HepG2 (cell line): ENCODE measurements at regions not wholly inside any gene's neighbourhood (a gene's known extent, or its start where the extent isn't known, plus 50 kb on each side); places are given as distances from the start of the nearest gene placed in this dataset.

ENCODE experiments used
- ATAC-seq: fragments of 200-7000 bp; cut with Tn5 transposase; 3 replicates; pipeline ENCODE4 v1.9.1; 2020; ENCODE audit warnings: mild to moderate bottlenecking, moderate library complexity
- BruUV-seq: library from RNA; stranded (reverse); fragments of 400-500 nt; replicated peaks from 2 replicates; lab custom pipeline; 2021; lab: Mats Ljungman, UMichigan
- CTCF ChIA-PET: fragments of 300-600 bp; formaldehyde crosslinking; extraction: SDS; loops from one replicate; lab custom pipeline; 2021; ENCODE audit warnings: low total read pairs, inconsistent platforms, low intra/inter-chr PET ratio; lab: Yijun Ruan, JAX
- POLR2A ChIA-PET: fragments of 350-600 bp; sonication (Branson Sonifier 250); formaldehyde crosslinking; loops from one replicate; lab custom pipeline; 2020; ENCODE audit warnings: antibody characterized with exemption, inconsistent platforms; lab: Yijun Ruan, JAX
- DNase-seq: peaks from one replicate; pipeline ENCODE4 v3.0.0-alpha.2; 2015; ENCODE audit warnings: low spot score
- FAIRE-seq: peaks from 3 replicates; lab custom pipeline; 2011; peaks lifted over from hg19 to GRCh38; lab: Jason Lieb, UNC
- H2AFZ ChIP-seq: one replicate; pipeline ENCODE4 v1.6.1; 2011; ENCODE audit warnings: low read length, inconsistent platforms
- H3K27ac ChIP-seq: fragments of 300-600 bp; 3 replicates; pipeline ENCODE4 v1.8.0; 2011; ENCODE audit warnings: mixed run types, mild to moderate bottlenecking, mixed read lengths, low read length, inconsistent platforms; ENCODE audit not compliant: insufficient read depth; ENCODE audit errors: extremely low read length
- H3K27me3 ChIP-seq, 2 experiments: fragments of 200-600 bp in 1 of 2; 2 replicates in 1 of 2; 3 replicates in 1 of 2; pipeline versions ENCODE4 v1.6.0 to v1.8.0; 2011; ENCODE audit warnings: low read length in 2 of 2, mild to moderate bottlenecking in 2 of 2, moderate library complexity in 2 of 2, inconsistent platforms in 1 of 2; ENCODE audit not compliant: insufficient read depth in 2 of 2, control insufficient read depth in 1 of 2
- H3K36me3 ChIP-seq, 2 experiments: fragments of 200-600 bp in 1 of 2; replicated peaks in 1 of 2; 2 replicates in 1 of 2; 3 replicates in 1 of 2; pipeline versions ENCODE4 v1.5.1 to v1.8.0; 2011; ENCODE audit warnings: low read length in 2 of 2, inconsistent platforms in 1 of 2; ENCODE audit not compliant: insufficient read depth in 2 of 2, control insufficient read depth in 1 of 2
- H3K4me1 ChIP-seq: 2 replicates; pipeline ENCODE4 v1.5.1; 2012; ENCODE audit warnings: low read length, inconsistent platforms; ENCODE audit not compliant: insufficient read depth
- H3K4me2 ChIP-seq: 2 replicates; pipeline ENCODE4 v1.6.0; 2011; ENCODE audit warnings: low read depth, low read length, inconsistent platforms
- H3K4me3 ChIP-seq, 3 experiments: fragments of 200-600 bp in 1 of 3; sonication (generic), shearing (Covaris generic) in 1 of 3; replicated peaks in 1 of 3; 2 replicates each; pipeline ENCODE4 v1.5.1; 2011 to 2016; ENCODE audit warnings: low read length in 3 of 3, inconsistent platforms in 2 of 3, low read depth in 2 of 3, mild to moderate bottlenecking in 2 of 3, control low read depth in 1 of 3, mixed read lengths in 1 of 3; ENCODE audit not compliant: insufficient read depth in 1 of 3
- H3K79me2 ChIP-seq: one replicate; pipeline ENCODE4 v1.6.1; 2011; ENCODE audit warnings: low read length, inconsistent platforms; ENCODE audit not compliant: insufficient read depth
- H3K9ac ChIP-seq: 2 replicates; pipeline ENCODE4 v1.6.0; 2011; ENCODE audit warnings: mild to moderate bottlenecking, low read depth, low read length, inconsistent platforms; ENCODE audit not compliant: insufficient read depth
- H3K9me3 ChIP-seq: 2 replicates; pipeline ENCODE4 v1.5.1; 2012; ENCODE audit warnings: mild to moderate bottlenecking, low read length
- H4K20me1 ChIP-seq: 2 replicates; pipeline ENCODE4 v1.6.0; 2011; ENCODE audit warnings: inconsistent platforms, mild to moderate bottlenecking, low read length, moderate library complexity; ENCODE audit not compliant: insufficient read depth
- GABPB1 ChIP-seq: IDR thresholded peaks from 2 replicates; pipeline ENCODE4 v1.6.1; 2016; ENCODE audit warnings: mild to moderate bottlenecking, missing genetic modification reagents, moderate library complexity, missing compliant biosample characterization
- HHEX ChIP-seq: IDR thresholded peaks from 2 replicates; pipeline ENCODE4 v1.6.1; 2016; ENCODE audit warnings: control low read depth
- KLF13 ChIP-seq: sonication (generic); formaldehyde crosslinking; IDR thresholded peaks from 2 replicates; pipeline ENCODE4 v1.4.0; 2020; ENCODE audit warnings: mild to moderate bottlenecking, missing genetic modification reagents
- PBX3 ChIP-seq: sonication (generic); formaldehyde crosslinking; IDR thresholded peaks from 2 replicates; pipeline ENCODE4 v1.8.1; 2023; ENCODE audit warnings: missing genetic modification reagents, inconsistent platforms, borderline replicate concordance
- PTBP1 ChIP-seq: fragments of 200-400 bp; formaldehyde crosslinking; IDR thresholded peaks from 2 replicates; pipeline ENCODE4 v1.6.1; 2018; ENCODE audit warnings: low read length, low read depth; ENCODE audit not compliant: poor library complexity, severe bottlenecking
- TAF1 ChIP-seq: sonication (generic); formaldehyde crosslinking; IDR thresholded peaks from 2 replicates; pipeline ENCODE4 v1.4.0; 2020; ENCODE audit warnings: missing genetic modification reagents
- THAP7 ChIP-seq: sonication (generic); formaldehyde crosslinking; IDR thresholded peaks from 2 replicates; pipeline ENCODE4 v1.8.1; 2023; ENCODE audit warnings: mild to moderate bottlenecking, missing genetic modification reagents
- U2AF1 ChIP-seq: fragments of 200-400 bp; formaldehyde crosslinking; optimal IDR thresholded peaks from 2 replicates; pipeline ENCODE3; 2017; ENCODE audit warnings: mild to moderate bottlenecking, low read depth, low read length
- ZFAT ChIP-seq: sonication (generic); formaldehyde crosslinking; conservative IDR thresholded peaks from 2 replicates; pipeline ENCODE4 v1.8.1; 2023; ENCODE audit warnings: missing genetic modification reagents, inconsistent platforms
- ZFP36L2 ChIP-seq: sonication (generic); formaldehyde crosslinking; IDR thresholded peaks from 2 replicates; pipeline ENCODE4 v1.4.0; 2020; ENCODE audit warnings: missing genetic modification reagents
- ZFP37 ChIP-seq: sonication (generic); formaldehyde crosslinking; IDR thresholded peaks from 2 replicates; pipeline ENCODE4 v1.4.0; 2020; ENCODE audit warnings: missing genetic modification reagents, borderline replicate concordance
- ZIK1 ChIP-seq: sonication (generic); formaldehyde crosslinking; IDR thresholded peaks from 2 replicates; pipeline ENCODE4 v1.5.0; 2020; ENCODE audit warnings: mild to moderate bottlenecking, low read depth, missing genetic modification reagents, borderline replicate concordance
- ZNF124 ChIP-seq: sonication (generic); formaldehyde crosslinking; IDR thresholded peaks from 2 replicates; pipeline ENCODE4 v1.4.0; 2020; ENCODE audit warnings: missing genetic modification reagents
- ZNF431 ChIP-seq: sonication (generic); formaldehyde crosslinking; IDR thresholded peaks from 2 replicates; pipeline ENCODE4 v1.9.0; 2022; ENCODE audit warnings: missing genetic modification reagents, low read depth, mild to moderate bottlenecking, borderline replicate concordance
- ZNF460 ChIP-seq: sonication (generic); formaldehyde crosslinking; IDR thresholded peaks from 2 replicates; pipeline ENCODE4 v1.5.1; 2020; ENCODE audit warnings: missing genetic modification reagents, mild to moderate bottlenecking, borderline replicate concordance
- ZNF652 ChIP-seq: IDR thresholded peaks from 2 replicates; pipeline ENCODE4 v1.6.1; 2016; ENCODE audit warnings: low read depth, borderline replicate concordance
- ZNF878 ChIP-seq: sonication (generic); formaldehyde crosslinking; IDR thresholded peaks from 2 replicates; pipeline ENCODE4 v1.8.1; 2023; ENCODE audit warnings: mild to moderate bottlenecking, missing genetic modification reagents, moderate library complexity
- WGBS: methylation state at CpG from one replicate; pipeline ENCODE4 v1.1.6; 2017; ENCODE audit warnings: low lambda C conversion rate; 5-methylcytosine and 5-hydroxymethylcytosine counted together
- in situ Hi-C: cut with HindIII; loops from 2 replicates; pipeline ENCODE4 v1.10.0; 2017; ENCODE audit warnings: low pct_unique_long_range_greater_than_20kb; ENCODE audit not compliant: extremely low pct_ligation_motif_present
- intact Hi-C: fragments of 100-400 bp; cut with micrococcal nuclease; formaldehyde crosslinking; loops from one replicate; pipeline ENCODE4 v1.10.0; 2022; ENCODE audit not compliant: unreplicated experiment

GRCh38 chr18:27856820-27857219 lies 320.1 kb downstream of the CDH2 start:
- WGBS = 43% methylated on average over 1 of the region's 1 CpG
- ChIA-PET CTCF (no interaction called here), POLR2A (no interaction called here)
- Histone ChIP-seq H2AFZ (no peak overlapping the region), H3K27me3 (no peaks in the 10 kb centered on the region), H3K4me3 (no peak overlapping the region), H4K20me1 (no peaks in the 10 kb centered on the region), H3K9ac (no peak overlapping the region), H3K4me2 (no peak overlapping the region), H3K4me1 (no peaks in the 10 kb centered on the region), H3K9me3 (no peaks in the 10 kb centered on the region), H3K36me3 (no peaks in the 10 kb centered on the region), H3K79me2 (no peaks in the 10 kb centered on the region), H3K27ac (no peak overlapping the region)
- FAIRE-seq (no peak), ATAC-seq (no peak), DNase-seq (no peak)
- no TSS peak for BruUV-seq
- no peak for TF ChIP-seq ZNF431
- TF ChIP-seq HHEX = no peak
- TF ChIP-seq THAP7 = no peak
- TF ChIP-seq ZNF652 (CRISPR knock-in tag) = no peak
- no peak for TF ChIP-seq ZNF460 (CRISPR knock-in tag)
- no peak for TF ChIP-seq ZFAT (CRISPR knock-in tag)
- TF ChIP-seq GABPB1 = no peak
- intact Hi-C loops = no loop called here
- in situ Hi-C loops = no loop called here

GRCh38 chr18:27855486-27855885 lies 321.4 kb downstream of the CDH2 start:
- H3K79me2 ChIP-seq = no peaks in the 10 kb centered on the region
- in situ Hi-C loops (no loop called here), intact Hi-C loops (no loop called here)
- no peaks in the 10 kb centered on the region for H4K20me1 ChIP-seq
- no peak overlapping the region for H3K27ac ChIP-seq
- BruUV-seq = no TSS peak
- no peak overlapping the region for H3K9ac ChIP-seq
- no peaks in the 10 kb centered on the region for H3K9me3 ChIP-seq
- DNase-seq = no peak
- no peak for TF ChIP-seq PBX3 (CRISPR knock-in tag)
- no peak for TF ChIP-seq ZNF124 (CRISPR knock-in tag)
- no peak for TF ChIP-seq ZNF878 (CRISPR knock-in tag)
- no peak for TF ChIP-seq KLF13
- no peak for TF ChIP-seq ZFP37 (CRISPR knock-in tag)
- TF ChIP-seq ZIK1 (CRISPR knock-in tag) = no peak
- TF ChIP-seq ZNF652 (CRISPR knock-in tag) = no peak
- TF ChIP-seq ZFP36L2 (CRISPR knock-in tag) = no peak
- no peak for TF ChIP-seq TAF1 (CRISPR knock-in tag)
- no peak for TF ChIP-seq PTBP1
- no peak for TF ChIP-seq U2AF1
- TF ChIP-seq, all 625 proteins: peak for 0
- Histone ChIP-seq H3K4me1 (no peaks in the 10 kb centered on the region), H3K4me3 (no peak overlapping the region), H3K27me3 (no peaks in the 10 kb centered on the region), H3K36me3 (no peaks in the 10 kb centered on the region), H3K4me2 (no peak overlapping the region), H2AFZ (no peak overlapping the region)
- ChIA-PET POLR2A (no interaction called here), CTCF (no interaction called here)
- ATAC-seq = no peak
- no peak for FAIRE-seq
